ENCODE measurements at regions not wholly inside any gene's neighbourhood (a gene's known extent, or its start where the extent isn't known, plus 50 kb on each side); places are given as distances from the start of the nearest gene placed in this dataset.

GRCh38 chr4:34767407-34767806, 1476.9 kb downstream of the ARAP2 start:
- TF ChIP-seq POLR2A (IDR thresholded peaks at IDR 0.05; ENCODE audit: low read depth, low read length) (no peak), POLR2AphosphoS5 (IDR thresholded peaks at IDR 0.05; ENCODE audit: low read depth, low read length) (no peak), TAF1 (IDR thresholded peaks at IDR 0.05; ENCODE audit: borderline replicate concordance, low read depth, low read length) (no peak)
